GM19240 (cell line): ENCODE measurements at regions not wholly inside any gene's neighbourhood (a gene's known extent, or its start where the extent isn't known, plus 50 kb on each side); places are given as distances from the start of the nearest gene placed in this dataset.

Experiments
- DNase-seq: peaks from one replicate; pipeline ENCODE4 v3.0.0; 2011; ENCODE audit warnings: low spot score; ENCODE audit not compliant: insufficient read length

- DNase-seq: no peak
Measured at GRCh38 chr15:98596131-98596530, 52.2 kb upstream of the IGF1R start.

GRCh38 chr15:98596885-98597392, 51.4 kb upstream of the IGF1R start:
- DNase-seq: no peak

- DNase-seq: no peak
Measured at GRCh38 chr15:98597666-98598065, 50.7 kb upstream of the IGF1R start.
